ENCODE measurements at regions not wholly inside any gene's neighbourhood (a gene's known extent, or its start where the extent isn't known, plus 50 kb on each side); places are given as distances from the start of the nearest gene placed in this dataset.

GRCh38 chr12:72815421-72815820 lies 543.3 kb downstream of the TRHDE start:
- no peak overlapping the region for H3K27ac ChIP-seq (ENCODE audit: low read depth, low read length)

More at GRCh38 chr12:72815421-72815820, 543.3 kb downstream of the TRHDE start:
- Histone ChIP-seq H3K4me3 (ENCODE audit: extremely low read depth in 1 of 4, insufficient read depth in 2 of 4, low read depth in 3 of 4, low read length in 4 of 4) (peak overlapping the region in 1 of 4 experiments; percentile 28; a peak in 1 of 8 replicates), H3K4ac (replicated peaks; ENCODE audit: insufficient read length, low read depth, low read length) (no peak overlapping the region), H3K9me3 (ENCODE audit: insufficient read depth in 2 of 2, low read depth in 1 of 2, low read length in 1 of 2) (peaks cover 10 to 11% of the 10 kb centered on the region in 2 experiments), H2AFZ (ENCODE audit: low read length) (no peak overlapping the region), H4K8ac (ENCODE audit: extremely low read depth, insufficient read depth, low read length) (no peak overlapping the region), H3K56ac (replicated peaks; ENCODE audit: insufficient read length, low read depth, low read length) (no peak overlapping the region), H3K4me1 (replicated peaks in 1 of 4; ENCODE audit: control insufficient read depth in 3 of 4, insufficient read depth in 4 of 4, low read length in 3 of 4) (no peaks in the 10 kb centered on the region), H3K27me3 (replicated peaks in 1 of 4; ENCODE audit: control insufficient read depth in 3 of 4, extremely low read depth in 1 of 4, insufficient read depth in 3 of 4, low read length in 3 of 4) (no peaks in the 10 kb centered on the region), H3K23me2 (ENCODE audit: low read depth, low read length) (no peaks in the 10 kb centered on the region), H2BK120ac (replicated peaks; ENCODE audit: low read depth, low read length) (no peak overlapping the region), H3K79me1 (ENCODE audit: low read depth, low read length) (no peaks in the 10 kb centered on the region), H4K5ac (ENCODE audit: insufficient read length, low read depth, low read length) (no peak overlapping the region), H2AK5ac (ENCODE audit: low read depth, low read length) (no peak overlapping the region), H3K18ac (ENCODE audit: extremely low read depth, low read length) (no peak overlapping the region), H2BK15ac (ENCODE audit: low read length) (no peak overlapping the region), H2BK20ac (ENCODE audit: low read length) (no peak overlapping the region), H3K14ac (ENCODE audit: insufficient read length) (no peak overlapping the region), H2BK5ac (ENCODE audit: low read depth, low read length) (peak overlapping the region; percentile 73; the same call in 1 of the 2 replicates), H3K4me2 (ENCODE audit: insufficient read depth in 1 of 2, low read depth in 2 of 2, low read length in 2 of 2) (no peak overlapping the region), H4K91ac (replicated peaks; ENCODE audit: insufficient read length, low read length) (no peak overlapping the region), H2BK12ac (ENCODE audit: low read depth, low read length) (no peak overlapping the region), H3K9ac (replicated peaks in 1 of 4; ENCODE audit: extremely low read depth in 1 of 4, low read depth in 3 of 4, low read length in 3 of 4) (no peak overlapping the region), H3K79me2 (ENCODE audit: control insufficient read depth in 1 of 2, insufficient read depth in 2 of 2, low read length in 2 of 2) (no peaks in the 10 kb centered on the region), H3K36me3 (ENCODE audit: control insufficient read depth in 2 of 4, insufficient read depth in 4 of 4, low read length in 3 of 4) (peaks cover 0 to 4% (median 0%) of the 10 kb centered on the region in 4 experiments; a peak in 2 of 8 replicates), H4K20me1 (replicated peaks in 1 of 2; ENCODE audit: control insufficient read depth in 1 of 2, insufficient read depth in 2 of 2, low read length in 2 of 2) (no peaks in the 10 kb centered on the region), H3K23ac (ENCODE audit: insufficient read length) (no peak overlapping the region)
- no peak for FAIRE-seq
- TF ChIP-seq TAF7 (optimal IDR thresholded peaks at IDR 0.05; ENCODE audit: borderline replicate concordance, low read depth, low read length) (no peak), CREB1 (IDR thresholded peaks at IDR 0.05) (no peak), RXRA (IDR thresholded peaks at IDR 0.05; ENCODE audit: insufficient read depth, low read depth, low read length) (no peak), CEBPB (IDR thresholded peaks at IDR 0.05; ENCODE audit: low read depth, low read length) (no peak)
- CTCF ChIA-PET (ENCODE audit: partially characterized antibody): interaction anchor here (0.6 to 1.3 kb wide), 2 partner anchors 9 to 25 kb away, joined by 3 to 4 read pairs; no protein-coding TSS in a partner anchor
- POLR2A ChIA-PET (ENCODE audit: partially characterized antibody): no interaction called here
- no peak for DNase-seq (ENCODE audit: low read depth in 1 of 2, low spot score in 2 of 2)

All from H1 (cell line).